SK-N-SH treated with all-trans-retinoic acid at 6 μM for 48 hours (cell line): ENCODE measurements at regions not wholly inside any gene's neighbourhood (a gene's known extent, or its start where the extent isn't known, plus 50 kb on each side); places are given as distances from the start of the nearest gene placed in this dataset.

Experiments used
- ATAC-seq: fragments of 200-7000 bp; cut with Tn5 transposase; 3 replicates; pipeline ENCODE4 v1.9.1; 2020; ENCODE audit warnings: mild to moderate bottlenecking, moderate library complexity
- ARNTL ChIP-seq: fragments of 450-650 bp; formaldehyde crosslinking; IDR thresholded peaks from 2 replicates; pipeline ENCODE4 v1.5.0; 2020; ENCODE audit warnings: low read depth, mild to moderate bottlenecking, moderate library complexity, borderline replicate concordance
- BACH2 ChIP-seq: fragments of 250-450 bp; sonication (Bioruptor Pico); IDR thresholded peaks from 2 replicates; pipeline ENCODE4 v1.9.0; 2021; ENCODE audit warnings: mild to moderate bottlenecking, borderline replicate concordance
- CSDC2 ChIP-seq: fragments of 250-450 bp; sonication (Bioruptor Pico); IDR thresholded peaks from 2 replicates; pipeline ENCODE4 v1.5.0; 2020; ENCODE audit warnings: mild to moderate bottlenecking, moderate library complexity
- ESRRG ChIP-seq: fragments of 250-450 bp; sonication (Bioruptor Pico); IDR thresholded peaks from 2 replicates; pipeline ENCODE4 v1.6.1; 2021; ENCODE audit warnings: mild to moderate bottlenecking
- ISL1 ChIP-seq: fragments of 250-450 bp; sonication (Bioruptor Pico); IDR thresholded peaks from 2 replicates; pipeline ENCODE4 v2.1.2; 2022; ENCODE audit warnings: mild to moderate bottlenecking, moderate library complexity
- OSR1 ChIP-seq: fragments of 250-450 bp; sonication (Bioruptor Pico); IDR thresholded peaks from 2 replicates; pipeline ENCODE4 v1.8.0; 2022; ENCODE audit warnings: moderate library complexity, mild to moderate bottlenecking, inconsistent platforms
- PPARA ChIP-seq: fragments of 250-450 bp; sonication (Bioruptor Pico); IDR thresholded peaks from 2 replicates; pipeline ENCODE4 v1.5.0; 2020; ENCODE audit warnings: mild to moderate bottlenecking, borderline replicate concordance
- SNAI2 ChIP-seq: fragments of 250-450 bp; sonication (Bioruptor Pico); IDR thresholded peaks from 2 replicates; pipeline ENCODE4 v1.5.0; 2020; ENCODE audit warnings: mild to moderate bottlenecking, moderate library complexity
- TCF4 ChIP-seq: fragments of 250-450 bp; sonication (Bioruptor Pico); IDR thresholded peaks from 2 replicates; pipeline ENCODE4 v1.8.0; 2021; ENCODE audit warnings: mild to moderate bottlenecking, moderate library complexity, borderline replicate concordance
- TOX ChIP-seq: fragments of 250-450 bp; sonication (Bioruptor Pico); IDR thresholded peaks from 2 replicates; pipeline ENCODE4 v1.8.0; 2021; ENCODE audit warnings: mild to moderate bottlenecking, moderate library complexity, borderline replicate concordance
- ZC3H10 ChIP-seq: fragments of 250-450 bp; sonication (Bioruptor Pico); IDR thresholded peaks from 2 replicates; pipeline ENCODE4 v1.5.1; 2021; ENCODE audit warnings: mild to moderate bottlenecking, moderate library complexity
- ZFP3 ChIP-seq: fragments of 250-450 bp; sonication (Bioruptor Pico); IDR thresholded peaks from 2 replicates; pipeline ENCODE4 v1.5.0; 2020; ENCODE audit warnings: mild to moderate bottlenecking, moderate library complexity
- ZFP30 ChIP-seq: fragments of 450-650 bp; formaldehyde crosslinking; IDR thresholded peaks from 2 replicates; pipeline ENCODE4 v1.5.0; 2022; ENCODE audit warnings: mild to moderate bottlenecking, moderate library complexity
- ZNF565 ChIP-seq: fragments of 450-650 bp; formaldehyde crosslinking; conservative IDR thresholded peaks from 2 replicates; pipeline ENCODE4 v1.5.0; 2020; ENCODE audit warnings: low read depth, mild to moderate bottlenecking, moderate library complexity
- ZNF70 ChIP-seq: fragments of 450-650 bp; formaldehyde crosslinking; IDR thresholded peaks from 2 replicates; pipeline ENCODE4 v1.5.0; 2020; ENCODE audit warnings: mild to moderate bottlenecking, moderate library complexity
- ZNF8 ChIP-seq: fragments of 450-650 bp; formaldehyde crosslinking; IDR thresholded peaks from 2 replicates; pipeline ENCODE4 v1.5.0; 2020; ENCODE audit warnings: mild to moderate bottlenecking, moderate library complexity
- TF ChIP-seq, protein P1 (sequence below): fragments of 250-450 bp; sonication (Bioruptor Pico); IDR thresholded peaks from 2 replicates; pipeline ENCODE4 v1.5.1; 2020; ENCODE audit warnings: low read depth, mild to moderate bottlenecking, moderate library complexity
- TF ChIP-seq, protein P2 (sequence below): fragments of 250-450 bp; sonication (Bioruptor Pico); IDR thresholded peaks from 2 replicates; pipeline ENCODE4 v1.5.1; 2021; ENCODE audit warnings: mild to moderate bottlenecking, moderate library complexity
- TF ChIP-seq, protein P3 (sequence below): fragments of 250-450 bp; sonication (Bioruptor Pico); IDR thresholded peaks from 2 replicates; pipeline ENCODE4 v1.5.0; 2020; ENCODE audit warnings: mild to moderate bottlenecking, moderate library complexity
- TF ChIP-seq, protein P4 (sequence below): fragments of 250-450 bp; sonication (Bioruptor Pico); IDR thresholded peaks from 2 replicates; pipeline ENCODE4 v1.8.0; 2020; ENCODE audit warnings: mild to moderate bottlenecking, moderate library complexity, borderline replicate concordance
- TF ChIP-seq, protein P5 (sequence below): fragments of 250-450 bp; sonication (Bioruptor Pico); IDR thresholded peaks from 2 replicates; pipeline ENCODE4 v1.8.0; 2021; ENCODE audit warnings: low read depth, mild to moderate bottlenecking, moderate library complexity, borderline replicate concordance

DNA sequence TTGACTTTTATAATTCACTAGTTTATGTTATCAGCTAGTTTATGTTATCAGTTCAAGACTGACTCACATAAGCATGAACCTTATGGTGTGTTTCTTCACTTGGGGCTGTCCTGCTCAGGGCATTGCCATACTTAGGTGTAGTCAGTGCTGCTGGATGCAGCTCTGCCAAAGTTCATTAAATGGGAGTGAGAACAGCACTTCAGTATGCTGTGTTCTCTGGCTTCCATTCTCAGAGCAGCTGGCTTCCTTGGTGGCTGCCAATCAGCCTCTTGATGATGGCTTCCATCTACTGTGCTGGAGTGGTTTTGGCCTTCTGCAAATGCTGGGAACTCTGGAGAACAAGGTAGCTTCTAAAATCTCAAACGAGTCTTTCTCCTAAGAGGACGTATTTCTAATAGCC is 170.7 kb downstream of the TDRD15 start:
- ATAC-seq, result no peak
- TF ChIP-seq ISL1 (CRISPR knock-in tag) (no peak), ZNF565 (CRISPR knock-in tag) (no peak), ZFP30 (CRISPR knock-in tag) (no peak), OSR1 (CRISPR knock-in tag) (no peak), BACH2 (CRISPR knock-in tag) (no peak), ZC3H10 (CRISPR knock-in tag) (no peak), CSDC2 (CRISPR knock-in tag) (no peak), ZNF70 (CRISPR knock-in tag) (no peak), PPARA (CRISPR knock-in tag) (no peak), SNAI2 (CRISPR knock-in tag) (no peak)
- TF ChIP-seq, protein P1, sequence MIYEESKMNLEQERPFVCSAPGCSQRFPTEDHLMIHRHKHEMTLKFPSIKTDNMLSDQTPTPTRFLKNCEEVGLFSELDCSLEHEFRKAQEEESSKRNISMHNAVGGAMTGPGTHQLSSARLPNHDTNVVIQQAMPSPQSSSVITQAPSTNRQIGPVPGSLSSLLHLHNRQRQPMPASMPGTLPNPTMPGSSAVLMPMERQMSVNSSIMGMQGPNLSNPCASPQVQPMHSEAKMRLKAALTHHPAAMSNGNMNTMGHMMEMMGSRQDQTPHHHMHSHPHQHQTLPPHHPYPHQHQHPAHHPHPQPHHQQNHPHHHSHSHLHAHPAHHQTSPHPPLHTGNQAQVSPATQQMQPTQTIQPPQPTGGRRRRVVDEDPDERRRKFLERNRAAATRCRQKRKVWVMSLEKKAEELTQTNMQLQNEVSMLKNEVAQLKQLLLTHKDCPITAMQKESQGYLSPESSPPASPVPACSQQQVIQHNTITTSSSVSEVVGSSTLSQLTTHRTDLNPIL (CRISPR knock-in tag), result no peak
- TF ChIP-seq, protein P2, sequence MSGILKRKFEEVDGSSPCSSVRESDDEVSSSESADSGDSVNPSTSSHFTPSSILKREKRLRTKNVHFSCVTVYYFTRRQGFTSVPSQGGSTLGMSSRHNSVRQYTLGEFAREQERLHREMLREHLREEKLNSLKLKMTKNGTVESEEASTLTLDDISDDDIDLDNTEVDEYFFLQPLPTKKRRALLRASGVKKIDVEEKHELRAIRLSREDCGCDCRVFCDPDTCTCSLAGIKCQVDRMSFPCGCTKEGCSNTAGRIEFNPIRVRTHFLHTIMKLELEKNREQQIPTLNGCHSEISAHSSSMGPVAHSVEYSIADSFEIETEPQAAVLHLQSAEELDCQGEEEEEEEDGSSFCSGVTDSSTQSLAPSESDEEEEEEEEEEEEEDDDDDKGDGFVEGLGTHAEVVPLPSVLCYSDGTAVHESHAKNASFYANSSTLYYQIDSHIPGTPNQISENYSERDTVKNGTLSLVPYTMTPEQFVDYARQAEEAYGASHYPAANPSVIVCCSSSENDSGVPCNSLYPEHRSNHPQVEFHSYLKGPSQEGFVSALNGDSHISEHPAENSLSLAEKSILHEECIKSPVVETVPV (CRISPR knock-in tag), result no peak
- TF ChIP-seq, protein P3, sequence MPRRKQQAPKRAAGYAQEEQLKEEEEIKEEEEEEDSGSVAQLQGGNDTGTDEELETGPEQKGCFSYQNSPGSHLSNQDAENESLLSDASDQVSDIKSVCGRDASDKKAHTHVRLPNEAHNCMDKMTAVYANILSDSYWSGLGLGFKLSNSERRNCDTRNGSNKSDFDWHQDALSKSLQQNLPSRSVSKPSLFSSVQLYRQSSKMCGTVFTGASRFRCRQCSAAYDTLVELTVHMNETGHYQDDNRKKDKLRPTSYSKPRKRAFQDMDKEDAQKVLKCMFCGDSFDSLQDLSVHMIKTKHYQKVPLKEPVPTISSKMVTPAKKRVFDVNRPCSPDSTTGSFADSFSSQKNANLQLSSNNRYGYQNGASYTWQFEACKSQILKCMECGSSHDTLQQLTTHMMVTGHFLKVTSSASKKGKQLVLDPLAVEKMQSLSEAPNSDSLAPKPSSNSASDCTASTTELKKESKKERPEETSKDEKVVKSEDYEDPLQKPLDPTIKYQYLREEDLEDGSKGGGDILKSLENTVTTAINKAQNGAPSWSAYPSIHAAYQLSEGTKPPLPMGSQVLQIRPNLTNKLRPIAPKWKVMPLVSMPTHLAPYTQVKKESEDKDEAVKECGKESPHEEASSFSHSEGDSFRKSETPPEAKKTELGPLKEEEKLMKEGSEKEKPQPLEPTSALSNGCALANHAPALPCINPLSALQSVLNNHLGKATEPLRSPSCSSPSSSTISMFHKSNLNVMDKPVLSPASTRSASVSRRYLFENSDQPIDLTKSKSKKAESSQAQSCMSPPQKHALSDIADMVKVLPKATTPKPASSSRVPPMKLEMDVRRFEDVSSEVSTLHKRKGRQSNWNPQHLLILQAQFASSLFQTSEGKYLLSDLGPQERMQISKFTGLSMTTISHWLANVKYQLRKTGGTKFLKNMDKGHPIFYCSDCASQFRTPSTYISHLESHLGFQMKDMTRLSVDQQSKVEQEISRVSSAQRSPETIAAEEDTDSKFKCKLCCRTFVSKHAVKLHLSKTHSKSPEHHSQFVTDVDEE (CRISPR knock-in tag), result no peak

DNA sequence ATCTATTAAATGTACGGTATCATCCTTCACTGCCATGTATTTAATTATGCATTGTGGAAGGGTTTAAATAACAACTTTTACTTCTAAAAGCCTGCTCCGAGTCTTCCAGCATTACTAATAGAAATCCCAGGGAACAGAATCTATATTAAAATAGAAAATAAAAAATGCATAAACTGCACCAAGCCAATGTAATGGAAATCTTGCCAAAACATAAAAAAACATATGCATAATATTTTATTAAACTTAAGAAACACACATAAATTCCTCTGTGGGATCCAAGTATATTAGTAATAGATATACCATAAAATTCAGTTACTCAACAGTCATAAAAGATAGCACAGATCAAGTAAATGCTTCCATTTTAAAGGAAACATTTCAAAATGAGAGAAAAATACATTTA is 175.6 kb downstream of the TDRD15 start:
- TF ChIP-seq PPARA (CRISPR knock-in tag), result no peak
- no peak for TF ChIP-seq ESRRG (CRISPR knock-in tag)
- no peak for TF ChIP-seq BACH2 (CRISPR knock-in tag)
- no peak for TF ChIP-seq CSDC2 (CRISPR knock-in tag)
- TF ChIP-seq ISL1 (CRISPR knock-in tag), result no peak
- TF ChIP-seq ZFP3 (CRISPR knock-in tag), result no peak
- TF ChIP-seq, protein P4, sequence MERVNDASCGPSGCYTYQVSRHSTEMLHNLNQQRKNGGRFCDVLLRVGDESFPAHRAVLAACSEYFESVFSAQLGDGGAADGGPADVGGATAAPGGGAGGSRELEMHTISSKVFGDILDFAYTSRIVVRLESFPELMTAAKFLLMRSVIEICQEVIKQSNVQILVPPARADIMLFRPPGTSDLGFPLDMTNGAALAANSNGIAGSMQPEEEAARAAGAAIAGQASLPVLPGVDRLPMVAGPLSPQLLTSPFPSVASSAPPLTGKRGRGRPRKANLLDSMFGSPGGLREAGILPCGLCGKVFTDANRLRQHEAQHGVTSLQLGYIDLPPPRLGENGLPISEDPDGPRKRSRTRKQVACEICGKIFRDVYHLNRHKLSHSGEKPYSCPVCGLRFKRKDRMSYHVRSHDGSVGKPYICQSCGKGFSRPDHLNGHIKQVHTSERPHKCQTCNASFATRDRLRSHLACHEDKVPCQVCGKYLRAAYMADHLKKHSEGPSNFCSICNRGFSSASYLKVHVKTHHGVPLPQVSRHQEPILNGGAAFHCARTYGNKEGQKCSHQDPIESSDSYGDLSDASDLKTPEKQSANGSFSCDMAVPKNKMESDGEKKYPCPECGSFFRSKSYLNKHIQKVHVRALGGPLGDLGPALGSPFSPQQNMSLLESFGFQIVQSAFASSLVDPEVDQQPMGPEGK (CRISPR knock-in tag), result no peak

DNA sequence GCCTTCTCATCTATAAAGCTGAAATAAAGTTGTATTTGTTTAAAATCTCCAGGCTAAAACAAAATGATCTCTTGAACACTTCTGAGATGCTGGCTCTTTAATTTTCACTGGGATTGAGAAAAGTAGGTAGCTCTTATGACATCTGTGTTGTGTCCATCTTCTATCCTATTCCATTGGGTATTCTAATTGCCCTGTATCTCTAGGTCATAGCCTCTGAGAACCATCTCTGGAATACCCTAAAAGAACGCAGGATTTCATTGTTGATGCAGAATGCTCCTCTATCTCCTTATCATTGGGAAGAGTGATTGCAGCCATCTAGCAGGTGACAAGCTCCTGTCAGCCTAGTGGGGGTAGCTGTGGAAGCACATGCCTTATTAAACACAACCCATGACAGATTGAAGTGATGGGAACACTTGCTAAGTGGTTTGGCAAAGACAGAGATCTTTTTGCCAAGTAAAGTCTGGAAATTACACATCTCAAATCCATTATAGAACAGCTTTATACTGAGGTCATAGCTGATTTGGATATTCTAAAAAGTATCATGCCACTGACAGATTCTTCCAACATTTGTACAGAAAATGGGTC is 178.2 kb downstream of the TDRD15 start:
- TF ChIP-seq ISL1 (CRISPR knock-in tag), result peak; percentile 95
- TF ChIP-seq, protein P2 (CRISPR knock-in tag), result no peak
- 0 out of 2 replicates have a peak, but pooled peaks have one; percentile 11 for TF ChIP-seq TCF4
- TF ChIP-seq, all 23 proteins: peak for 2
- ATAC-seq, result no peak

More for the DNA sequence above, 175.6 kb downstream of the TDRD15 start:
- no peak for ATAC-seq

DNA sequence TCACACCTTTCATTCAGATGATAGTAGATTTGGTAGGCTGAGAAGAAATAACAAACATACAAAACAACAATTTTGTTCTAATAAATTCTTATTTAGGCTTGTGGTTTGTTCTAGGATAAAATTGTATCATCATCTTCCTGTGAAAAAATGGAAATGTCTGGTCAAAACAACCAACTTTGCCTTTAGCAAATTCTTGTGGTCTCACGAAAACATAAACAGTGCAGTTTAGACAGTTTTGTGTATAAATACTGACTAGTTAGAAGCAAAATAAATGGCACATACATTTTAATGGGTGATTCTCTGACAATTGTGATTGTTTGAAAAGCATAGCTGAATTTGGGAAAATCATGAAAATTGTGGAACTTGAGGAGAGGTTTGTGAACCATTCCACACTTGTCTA is 180.1 kb downstream of the TDRD15 start:
- ATAC-seq, result no peak
- TF ChIP-seq ESRRG (CRISPR knock-in tag), result no peak
- TF ChIP-seq CSDC2 (CRISPR knock-in tag), result no peak
- TF ChIP-seq ZC3H10 (CRISPR knock-in tag), result no peak
- TF ChIP-seq, protein P2 (CRISPR knock-in tag), result no peak
- no peak for TF ChIP-seq ZFP3 (CRISPR knock-in tag)
- no peak for TF ChIP-seq TOX (CRISPR knock-in tag)
- TF ChIP-seq ARNTL (CRISPR knock-in tag), result no peak
- TF ChIP-seq OSR1 (CRISPR knock-in tag), result no peak
- no peak for TF ChIP-seq ISL1 (CRISPR knock-in tag)
- no peak for TF ChIP-seq ZNF8 (CRISPR knock-in tag)
- TF ChIP-seq, protein P5, sequence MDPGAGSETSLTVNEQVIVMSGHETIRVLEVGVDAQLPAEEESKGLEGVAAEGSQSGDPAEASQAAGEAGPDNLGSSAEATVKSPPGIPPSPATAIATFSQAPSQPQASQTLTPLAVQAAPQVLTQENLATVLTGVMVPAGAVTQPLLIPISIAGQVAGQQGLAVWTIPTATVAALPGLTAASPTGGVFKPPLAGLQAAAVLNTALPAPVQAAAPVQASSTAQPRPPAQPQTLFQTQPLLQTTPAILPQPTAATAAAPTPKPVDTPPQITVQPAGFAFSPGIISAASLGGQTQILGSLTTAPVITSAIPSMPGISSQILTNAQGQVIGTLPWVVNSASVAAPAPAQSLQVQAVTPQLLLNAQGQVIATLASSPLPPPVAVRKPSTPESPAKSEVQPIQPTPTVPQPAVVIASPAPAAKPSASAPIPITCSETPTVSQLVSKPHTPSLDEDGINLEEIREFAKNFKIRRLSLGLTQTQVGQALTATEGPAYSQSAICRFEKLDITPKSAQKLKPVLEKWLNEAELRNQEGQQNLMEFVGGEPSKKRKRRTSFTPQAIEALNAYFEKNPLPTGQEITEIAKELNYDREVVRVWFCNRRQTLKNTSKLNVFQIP, result no peak
- TF ChIP-seq TCF4, result no peak
